ENCODE measurements at regions not wholly inside any gene's neighbourhood (a gene's known extent, or its start where the extent isn't known, plus 50 kb on each side); places are given as distances from the start of the nearest gene placed in this dataset.

DNA sequence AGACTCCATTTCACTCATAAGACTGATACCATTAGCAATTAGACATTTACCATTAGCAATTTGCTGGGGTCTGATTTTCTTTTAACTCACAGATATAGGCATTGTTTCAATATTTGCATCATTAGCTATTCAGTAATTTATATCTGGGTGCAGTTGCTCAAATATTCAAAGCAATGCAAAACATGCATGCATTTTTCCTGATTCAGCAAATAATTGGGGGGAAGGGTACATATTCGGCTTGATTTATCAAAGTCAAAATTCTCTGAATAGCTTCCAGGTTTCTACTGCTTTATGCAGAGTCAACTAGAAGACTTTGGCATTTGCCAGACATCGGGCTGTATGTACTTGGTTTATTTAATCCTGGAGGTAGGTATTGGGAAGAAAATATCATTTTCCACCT lies 315.6 kb upstream of the NR2F2 start:
- TF ChIP-seq, protein P1, sequence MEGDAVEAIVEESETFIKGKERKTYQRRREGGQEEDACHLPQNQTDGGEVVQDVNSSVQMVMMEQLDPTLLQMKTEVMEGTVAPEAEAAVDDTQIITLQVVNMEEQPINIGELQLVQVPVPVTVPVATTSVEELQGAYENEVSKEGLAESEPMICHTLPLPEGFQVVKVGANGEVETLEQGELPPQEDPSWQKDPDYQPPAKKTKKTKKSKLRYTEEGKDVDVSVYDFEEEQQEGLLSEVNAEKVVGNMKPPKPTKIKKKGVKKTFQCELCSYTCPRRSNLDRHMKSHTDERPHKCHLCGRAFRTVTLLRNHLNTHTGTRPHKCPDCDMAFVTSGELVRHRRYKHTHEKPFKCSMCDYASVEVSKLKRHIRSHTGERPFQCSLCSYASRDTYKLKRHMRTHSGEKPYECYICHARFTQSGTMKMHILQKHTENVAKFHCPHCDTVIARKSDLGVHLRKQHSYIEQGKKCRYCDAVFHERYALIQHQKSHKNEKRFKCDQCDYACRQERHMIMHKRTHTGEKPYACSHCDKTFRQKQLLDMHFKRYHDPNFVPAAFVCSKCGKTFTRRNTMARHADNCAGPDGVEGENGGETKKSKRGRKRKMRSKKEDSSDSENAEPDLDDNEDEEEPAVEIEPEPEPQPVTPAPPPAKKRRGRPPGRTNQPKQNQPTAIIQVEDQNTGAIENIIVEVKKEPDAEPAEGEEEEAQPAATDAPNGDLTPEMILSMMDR (conservative IDR thresholded peaks at IDR 0.05; ENCODE audit: low read length) = no peak
- no peak overlapping the region for H3K4me3 ChIP-seq (ENCODE audit: low read length)
- DNase-seq (ENCODE audit: low read depth) = no peak

DNA sequence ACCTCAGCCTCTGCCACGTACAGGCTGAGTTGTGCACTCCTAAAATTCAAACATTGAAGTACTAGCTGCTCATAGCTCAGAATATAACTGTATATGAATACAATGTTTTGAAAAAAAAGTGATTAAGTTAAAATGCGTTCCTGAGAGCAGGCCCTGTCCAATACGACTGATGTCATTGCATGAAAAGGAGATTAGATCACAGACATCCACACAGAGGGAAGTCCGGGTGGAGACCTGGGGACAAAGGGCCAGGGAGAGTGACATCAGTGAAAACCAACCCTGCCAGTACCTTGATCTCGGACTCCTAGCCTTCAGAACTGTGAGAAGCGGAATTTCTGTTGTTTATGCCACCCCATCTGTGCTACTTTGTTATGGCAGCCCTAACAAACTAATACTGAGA lies 311.4 kb upstream of the NR2F2 start:
- DNase-seq (ENCODE audit: low read depth) = no peak
- TF ChIP-seq, protein P1 (conservative IDR thresholded peaks at IDR 0.05; ENCODE audit: low read length) = no peak
- no peak overlapping the region for H3K4me3 ChIP-seq (ENCODE audit: low read length)

DNA sequence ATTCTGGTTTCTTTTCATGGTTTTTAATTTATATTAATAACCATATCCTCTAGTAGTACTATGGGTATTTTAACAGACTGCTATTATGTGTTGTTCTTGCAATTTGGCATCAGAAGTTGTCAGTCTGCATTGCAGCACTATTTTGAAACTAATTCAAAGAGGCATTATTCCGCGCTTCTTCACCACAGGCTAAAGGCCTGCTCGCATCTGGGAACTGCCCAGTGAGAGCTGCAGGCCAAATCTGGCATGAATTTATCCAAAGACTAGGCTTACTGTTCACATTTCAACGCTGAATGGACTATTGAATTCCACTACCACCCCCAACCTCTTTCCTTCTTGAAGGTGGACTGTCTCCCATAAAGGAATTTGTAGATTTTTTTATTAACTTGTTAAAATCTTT lies 310.4 kb upstream of the NR2F2 start:
- DNase-seq (ENCODE audit: low read depth) = no peak
- TF ChIP-seq, protein P1 (conservative IDR thresholded peaks at IDR 0.05; ENCODE audit: low read length) = no peak
- H3K4me3 ChIP-seq (ENCODE audit: low read length) = no peak overlapping the region

DNA sequence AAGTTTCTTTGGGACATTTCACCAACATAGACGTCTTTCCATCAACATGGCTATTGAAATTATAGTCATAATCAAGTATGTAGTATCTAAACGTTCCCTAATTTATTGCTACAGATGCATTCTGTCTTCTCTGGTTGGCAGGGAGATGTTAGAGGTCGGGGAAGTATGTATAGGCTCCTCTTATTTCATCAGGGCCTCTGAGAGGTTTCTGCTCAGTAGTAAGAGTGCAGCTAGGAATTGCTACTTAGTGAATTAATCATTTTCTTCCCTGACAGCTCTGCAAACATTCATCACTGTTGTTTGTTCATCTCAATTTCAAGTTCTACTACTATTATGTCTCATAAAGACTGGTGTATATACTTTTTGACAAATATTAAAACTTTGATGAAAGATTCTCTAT lies 309.7 kb upstream of the NR2F2 start:
- TF ChIP-seq, protein P1 (conservative IDR thresholded peaks at IDR 0.05; ENCODE audit: low read length) = no peak
- no peak for DNase-seq (ENCODE audit: low read depth)
- no peak overlapping the region for H3K4me3 ChIP-seq (ENCODE audit: low read length)

DNA sequence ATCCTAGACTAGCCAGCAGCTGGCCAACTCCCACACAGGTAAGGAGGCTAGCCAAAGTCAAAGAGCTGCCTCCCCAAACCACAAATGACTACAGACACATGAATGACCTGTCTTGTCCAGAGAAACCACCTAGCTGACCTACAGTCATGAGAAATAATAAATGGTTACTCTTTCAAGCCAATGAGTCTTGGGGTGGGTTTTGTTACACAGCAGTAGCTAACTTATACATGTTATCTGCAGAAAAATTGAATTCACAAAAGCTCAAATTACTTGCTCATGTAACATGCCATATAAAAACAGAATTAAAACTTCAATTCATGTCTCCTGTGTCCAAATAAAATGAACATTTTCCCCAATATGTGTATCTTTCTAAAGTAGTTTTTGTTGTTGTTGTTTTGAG lies 307.4 kb upstream of the NR2F2 start:
- H3K4me3 ChIP-seq (ENCODE audit: low read length) = no peak overlapping the region
- TF ChIP-seq, protein P1 (conservative IDR thresholded peaks at IDR 0.05; ENCODE audit: low read length) = no peak
- no peak for DNase-seq (ENCODE audit: low read depth)

DNA sequence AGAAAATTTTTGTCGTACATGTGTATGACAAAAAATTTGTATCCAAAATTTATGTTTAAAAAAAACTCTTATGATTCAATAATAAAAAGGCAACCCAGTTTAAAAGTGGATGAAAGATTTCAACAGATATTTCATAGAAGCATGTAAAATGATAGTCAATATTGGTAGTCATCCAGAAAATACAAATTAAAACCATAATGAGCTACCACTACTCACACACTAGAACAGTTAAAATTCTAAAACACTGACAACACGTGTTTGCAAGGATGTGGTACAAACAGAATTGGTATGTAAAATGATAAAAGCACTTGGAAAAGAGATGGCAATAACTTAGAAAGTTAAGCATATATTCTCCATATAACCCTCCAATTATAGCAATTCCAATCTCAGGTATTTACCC lies 303.0 kb upstream of the NR2F2 start:
- TF ChIP-seq, protein P1 (conservative IDR thresholded peaks at IDR 0.05; ENCODE audit: low read length) = no peak
- H3K4me3 ChIP-seq (ENCODE audit: low read length) = no peak overlapping the region
- DNase-seq (ENCODE audit: low read depth) = no peak

DNA sequence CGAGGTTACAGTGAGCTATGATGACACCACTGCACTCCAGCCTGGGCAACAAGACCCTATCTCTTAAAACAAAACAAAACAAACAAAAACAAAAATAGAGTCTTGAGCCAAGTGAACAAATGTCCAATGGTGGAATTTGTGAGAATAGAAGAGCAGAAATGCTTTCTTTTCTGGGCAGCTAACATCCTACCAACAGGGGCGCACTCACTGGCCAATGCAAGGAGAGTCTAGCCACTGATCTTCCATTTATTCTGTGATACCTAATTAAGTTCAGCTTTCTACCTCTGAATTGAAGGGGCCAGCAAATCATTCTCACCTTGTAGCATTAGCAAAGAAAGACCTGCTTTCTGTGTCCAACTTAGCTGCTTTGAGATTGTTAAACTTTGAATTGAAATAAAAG lies 301.9 kb upstream of the NR2F2 start:
- DNase-seq (ENCODE audit: low read depth) = no peak
- TF ChIP-seq, protein P1 (conservative IDR thresholded peaks at IDR 0.05; ENCODE audit: low read length) = no peak
- H3K4me3 ChIP-seq (ENCODE audit: low read length) = no peak overlapping the region

All from AG10803 (cell line).